ENCODE measurements at regions not wholly inside any gene's neighbourhood (a gene's known extent, or its start where the extent isn't known, plus 50 kb on each side); places are given as distances from the start of the nearest gene placed in this dataset.

DNA sequence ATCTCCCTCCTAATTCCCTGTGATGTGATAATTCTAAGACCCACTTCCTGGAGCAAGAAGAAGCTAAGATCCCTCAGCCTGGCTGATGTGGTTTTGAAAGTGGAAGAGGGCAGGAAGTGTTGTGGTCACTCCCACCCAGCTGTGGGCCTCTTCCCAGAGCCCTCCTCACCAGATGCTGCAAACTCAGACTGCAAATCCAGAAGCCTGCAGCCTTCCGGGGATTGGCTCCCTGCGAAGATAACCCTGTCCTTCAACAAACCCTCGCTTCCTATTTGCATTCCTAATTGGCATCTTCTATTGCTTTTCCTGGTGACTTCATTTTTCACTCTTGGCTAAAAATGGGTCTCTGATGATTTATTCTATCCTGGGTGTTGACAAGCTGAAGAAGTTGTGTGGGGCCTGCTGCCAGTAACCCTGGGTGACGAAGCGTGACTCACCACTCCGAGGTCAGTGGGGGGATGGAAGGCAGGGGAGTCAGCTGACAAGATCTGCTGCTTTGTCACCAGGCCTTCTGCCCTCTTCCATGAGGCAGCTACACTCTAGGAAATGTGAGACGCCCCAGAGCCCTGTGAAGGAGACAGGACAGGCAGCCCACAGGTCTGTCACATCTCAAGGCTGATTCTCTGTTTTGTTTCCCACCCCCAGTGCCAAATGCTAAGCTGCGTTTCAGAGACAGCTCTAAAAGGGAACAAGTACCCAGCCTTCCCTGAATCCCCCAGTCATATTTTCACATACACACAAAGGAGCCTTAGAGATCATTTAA, 99.7 kb upstream of the LIPC start (continued):
- peak; percentile 60; the same call in 1 of the 2 replicates for TF ChIP-seq HDAC2 (CRISPR knock-in tag; IDR thresholded peaks at IDR 0.05)
- no peak for TF ChIP-seq ZNF3 (CRISPR knock-in tag; IDR thresholded peaks at IDR 0.05)
- no peak for TF ChIP-seq CBX2 (IDR thresholded peaks at IDR 0.05; ENCODE audit: low read depth, low read length)
- TF ChIP-seq CBX2 (CRISPR knock-in tag; IDR thresholded peaks at IDR 0.05; ENCODE audit: low read depth): no peak
- 0 out of 2 replicates have a peak, but pooled peaks have one; percentile 81 for TF ChIP-seq ZBTB42 (CRISPR knock-in tag; IDR thresholded peaks at IDR 0.05)
- peak; percentile 74; the same call in 1 of the 2 replicates for TF ChIP-seq FOXO1 (CRISPR knock-in tag; IDR thresholded peaks at IDR 0.05)
- TF ChIP-seq TBL1XR1 (IDR thresholded peaks at IDR 0.05; ENCODE audit: borderline replicate concordance, low read length, partially characterized antibody): peak; percentile 86
- TF ChIP-seq ZNF850 (CRISPR knock-in tag; conservative IDR thresholded peaks at IDR 0.05): no peak
- no peak for TF ChIP-seq ZNF557 (CRISPR knock-in tag; IDR thresholded peaks at IDR 0.05)
- no peak for TF ChIP-seq MTF1 (CRISPR knock-in tag; IDR thresholded peaks at IDR 0.05)
- no peak for TF ChIP-seq THYN1 (CRISPR knock-in tag; IDR thresholded peaks at IDR 0.05; ENCODE audit: borderline replicate concordance, low read depth)
- TF ChIP-seq SP1 (IDR thresholded peaks at IDR 0.05): no peak
- peak; percentile 41; the same call in 1 of the 2 replicates for TF ChIP-seq SP1 (CRISPR knock-in tag; IDR thresholded peaks at IDR 0.05)
- TF ChIP-seq TAF15 (IDR thresholded peaks at IDR 0.05; ENCODE audit: low read depth, low read length, poor library complexity, severe bottlenecking): no peak
- no peak for TF ChIP-seq ATAD3A (CRISPR knock-in tag; IDR thresholded peaks at IDR 0.05)
- 0 out of 2 replicates have a peak, but pooled peaks have one; percentile 40 for TF ChIP-seq TGIF2 (CRISPR knock-in tag; IDR thresholded peaks at IDR 0.05)
- peak; percentile 76; the same call in 1 of the 2 replicates for TF ChIP-seq NR2C2 (CRISPR knock-in tag; IDR thresholded peaks at IDR 0.05; ENCODE audit: borderline replicate concordance)
- TF ChIP-seq ZNF589 (CRISPR knock-in tag; conservative IDR thresholded peaks at IDR 0.05): no peak
- TF ChIP-seq, protein P1, sequence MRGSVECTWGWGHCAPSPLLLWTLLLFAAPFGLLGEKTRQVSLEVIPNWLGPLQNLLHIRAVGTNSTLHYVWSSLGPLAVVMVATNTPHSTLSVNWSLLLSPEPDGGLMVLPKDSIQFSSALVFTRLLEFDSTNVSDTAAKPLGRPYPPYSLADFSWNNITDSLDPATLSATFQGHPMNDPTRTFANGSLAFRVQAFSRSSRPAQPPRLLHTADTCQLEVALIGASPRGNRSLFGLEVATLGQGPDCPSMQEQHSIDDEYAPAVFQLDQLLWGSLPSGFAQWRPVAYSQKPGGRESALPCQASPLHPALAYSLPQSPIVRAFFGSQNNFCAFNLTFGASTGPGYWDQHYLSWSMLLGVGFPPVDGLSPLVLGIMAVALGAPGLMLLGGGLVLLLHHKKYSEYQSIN (CRISPR knock-in tag; IDR thresholded peaks at IDR 0.05; ENCODE audit: borderline replicate concordance): no peak
- TF ChIP-seq NFKB2 (CRISPR knock-in tag; IDR thresholded peaks at IDR 0.05; ENCODE audit: borderline replicate concordance): peak; percentile 34; the same call in 1 of the 2 replicates
- peak; percentile 15; the same call in 1 of the 2 replicates for TF ChIP-seq MIER3 (CRISPR knock-in tag; IDR thresholded peaks at IDR 0.05; ENCODE audit: borderline replicate concordance)
- TF ChIP-seq FOXA1 (IDR thresholded peaks at IDR 0.05): no peak
- TF ChIP-seq FOXA1 (CRISPR knock-in tag; IDR thresholded peaks at IDR 0.05): peak; percentile 67
- TF ChIP-seq HIVEP1 (CRISPR knock-in tag; IDR thresholded peaks at IDR 0.05): no peak
- peak; percentile 93 for TF ChIP-seq SAP130 (CRISPR knock-in tag; IDR thresholded peaks at IDR 0.05; ENCODE audit: low read depth)
- no peak for TF ChIP-seq HDAC6 (IDR thresholded peaks at IDR 0.05; ENCODE audit: low read depth, low read length)
- TF ChIP-seq SOX5 (CRISPR knock-in tag; IDR thresholded peaks at IDR 0.05; ENCODE audit: borderline replicate concordance): peak; percentile 57; the same call in 1 of the 2 replicates
- no peak for TF ChIP-seq U2AF2 (IDR thresholded peaks at IDR 0.05; ENCODE audit: low read depth, low read length)
- no peak for TF ChIP-seq GPN1 (CRISPR knock-in tag; IDR thresholded peaks at IDR 0.05; ENCODE audit: borderline replicate concordance)
- no peak for TF ChIP-seq DNMT3B (CRISPR knock-in tag; conservative IDR thresholded peaks at IDR 0.05)
- 0 out of 2 replicates have a peak, but pooled peaks have one; percentile 67 for TF ChIP-seq MEIS1 (CRISPR knock-in tag; IDR thresholded peaks at IDR 0.05; ENCODE audit: borderline replicate concordance)
- TF ChIP-seq HOXD1 (CRISPR knock-in tag; IDR thresholded peaks at IDR 0.05): no peak
- no peak for TF ChIP-seq NFRKB (IDR thresholded peaks at IDR 0.05)
- TF ChIP-seq SMYD3 (CRISPR knock-in tag; IDR thresholded peaks at IDR 0.05): no peak
